Thyroid gland (tissue), 4 donors: ENCODE measurements at regions not wholly inside any gene's neighbourhood (a gene's known extent, or its start where the extent isn't known, plus 50 kb on each side); places are given as distances from the start of the nearest gene placed in this dataset. TPM values are rescaled to one million over a fixed set of nuclear protein-coding genes. Genes with fewer than 3 reads are reported as not detected.

Experiments used
- DNase-seq, 2 donors: peaks; one replicate each; pipeline ENCODE4 v3.0.0-alpha.2; 2019
- H3K27ac ChIP-seq, 3 donors: fragments of 200-600 bp; sonication (generic); 1 replicate in 2 of 3; 2 replicates in 1 of 3; pipeline ENCODE4 v1.5.1; 2016 to 2019; ENCODE audit warnings: mild to moderate bottlenecking in 1 of 3, moderate library complexity in 1 of 3
- H3K27me3 ChIP-seq: fragments of 200-600 bp; sonication (generic); one replicate; pipeline ENCODE4 v1.5.1; 2019
- H3K36me3 ChIP-seq, 2 donors: fragments of 200-600 bp; sonication (generic); one replicate each; pipeline ENCODE4 v1.5.1; 2016 to 2019
- H3K4me1 ChIP-seq, 2 donors: fragments of 200-600 bp; sonication (generic); one replicate each; pipeline ENCODE4 v1.5.1; 2017 to 2019
- H3K4me3 ChIP-seq, 3 donors: fragments of 200-600 bp; sonication (generic); replicated peaks in 1 of 3; 1 replicate in 2 of 3; 2 replicates in 1 of 3; pipeline ENCODE4 v1.5.1; 2016; ENCODE audit warnings: mild to moderate bottlenecking in 1 of 3
- H3K9me3 ChIP-seq: fragments of 200-600 bp; sonication (generic); one replicate; pipeline ENCODE4 v1.5.1; 2017
- POLR2A ChIP-seq, 2 donors: fragments of 450-650 bp; IDR thresholded peaks; one replicate each; pipeline ENCODE4 v1.6.1; 2017; ENCODE audit warnings: antibody characterized with exemption in 2 of 2, mild to moderate bottlenecking in 2 of 2, moderate library complexity in 1 of 2
- WGBS, 2 donors: methylation state at CpG; one replicate each; pipeline ENCODE4 v1.1.5; 2017; 5-methylcytosine and 5-hydroxymethylcytosine counted together
- intact Hi-C: fragments of 100-400 bp; cut with DNase I; formaldehyde crosslinking; loops from one replicate; pipeline ENCODE4 v1.15.1; 2023
- small RNA-seq: library from RNA; depleted of rRNA; stranded (forward); fragments of <200 nt; gene quantifications from one replicate; pipeline ENCODE3, GENCODE V24; 2016
- TF ChIP-seq, protein P1 (sequence below), 6 experiments: fragments of 200-600 bp in 3 of 6; fragments of 450-650 bp in 3 of 6; sonication (generic) in 3 of 6; IDR thresholded peaks; one replicate each; pipeline ENCODE4 v1.5.1; 2016 to 2019; ENCODE audit warnings: antibody characterized with exemption in 6 of 6, mild to moderate bottlenecking in 2 of 6, inconsistent platforms in 1 of 6, moderate library complexity in 1 of 6

DNA sequence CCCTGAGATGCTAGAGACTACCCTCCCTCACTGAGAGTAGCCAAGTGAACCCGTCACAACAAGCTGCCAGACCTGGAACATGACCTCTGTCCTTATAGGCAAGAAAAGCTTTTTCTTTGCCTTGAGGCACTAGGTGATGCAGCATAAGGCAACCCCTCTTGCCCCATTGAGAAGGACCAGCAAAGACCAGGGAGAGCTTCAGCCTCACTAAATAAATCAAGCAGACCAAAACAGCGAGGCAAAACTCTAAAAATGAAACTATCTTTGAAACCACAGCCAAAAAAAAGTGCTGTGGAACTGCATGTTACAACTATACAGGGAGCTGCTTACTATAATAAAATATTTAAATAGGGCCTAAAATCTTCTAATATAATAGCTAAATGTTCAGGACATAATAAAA is 62.6 kb upstream of the FAM83B start:
- Histone ChIP-seq H3K27me3 (no peaks in the 10 kb centered on the region), H3K9me3 (no peaks in the 10 kb centered on the region), H3K36me3 (no peaks in the 10 kb centered on the region), H3K27ac (no peak overlapping the region), H3K4me1 (no peaks in the 10 kb centered on the region), H3K4me3 (no peak overlapping the region)
- no peak for DNase-seq
- intact Hi-C loops, result no loop called here
- TF ChIP-seq POLR2A (IDR thresholded peaks at IDR 0.05), result no peak
- TF ChIP-seq, protein P1, sequence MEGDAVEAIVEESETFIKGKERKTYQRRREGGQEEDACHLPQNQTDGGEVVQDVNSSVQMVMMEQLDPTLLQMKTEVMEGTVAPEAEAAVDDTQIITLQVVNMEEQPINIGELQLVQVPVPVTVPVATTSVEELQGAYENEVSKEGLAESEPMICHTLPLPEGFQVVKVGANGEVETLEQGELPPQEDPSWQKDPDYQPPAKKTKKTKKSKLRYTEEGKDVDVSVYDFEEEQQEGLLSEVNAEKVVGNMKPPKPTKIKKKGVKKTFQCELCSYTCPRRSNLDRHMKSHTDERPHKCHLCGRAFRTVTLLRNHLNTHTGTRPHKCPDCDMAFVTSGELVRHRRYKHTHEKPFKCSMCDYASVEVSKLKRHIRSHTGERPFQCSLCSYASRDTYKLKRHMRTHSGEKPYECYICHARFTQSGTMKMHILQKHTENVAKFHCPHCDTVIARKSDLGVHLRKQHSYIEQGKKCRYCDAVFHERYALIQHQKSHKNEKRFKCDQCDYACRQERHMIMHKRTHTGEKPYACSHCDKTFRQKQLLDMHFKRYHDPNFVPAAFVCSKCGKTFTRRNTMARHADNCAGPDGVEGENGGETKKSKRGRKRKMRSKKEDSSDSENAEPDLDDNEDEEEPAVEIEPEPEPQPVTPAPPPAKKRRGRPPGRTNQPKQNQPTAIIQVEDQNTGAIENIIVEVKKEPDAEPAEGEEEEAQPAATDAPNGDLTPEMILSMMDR (IDR thresholded peaks at IDR 0.05), result no peak
- 76 to 82% methylated on average over 2 of the region's 2 CpGs for WGBS, 2 donors

DNA sequence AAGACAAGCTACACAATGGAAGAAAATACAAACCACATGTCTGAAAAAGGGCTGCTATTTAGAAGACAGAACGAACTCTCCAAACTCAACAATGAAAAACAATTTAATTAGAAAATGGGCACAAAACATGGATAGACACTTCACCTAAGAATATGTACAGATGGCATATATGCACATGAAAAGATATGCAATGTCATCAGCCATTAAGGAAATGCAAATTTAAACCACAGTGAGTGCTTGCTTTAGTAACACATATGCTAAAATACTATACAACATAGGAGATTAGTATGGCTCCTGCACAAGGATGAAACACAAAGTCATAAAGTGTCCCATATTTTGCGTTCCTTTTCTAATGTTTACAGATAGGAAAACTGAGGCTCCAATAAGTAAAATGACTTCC is 60.4 kb upstream of the FAM83B start:
- DNase-seq, result no peak
- intact Hi-C loops, result no loop called here
- Histone ChIP-seq H3K27me3 (no peaks in the 10 kb centered on the region), H3K4me3 (no peak overlapping the region), H3K27ac (no peak overlapping the region), H3K9me3 (no peaks in the 10 kb centered on the region), H3K36me3 (no peaks in the 10 kb centered on the region), H3K4me1 (no peaks in the 10 kb centered on the region)
- TF ChIP-seq POLR2A (IDR thresholded peaks at IDR 0.05), result no peak
- TF ChIP-seq, protein P1 (IDR thresholded peaks at IDR 0.05), result no peak
- 91 to 93% methylated on average over 2 of the region's 2 CpGs for WGBS, 2 donors

DNA sequence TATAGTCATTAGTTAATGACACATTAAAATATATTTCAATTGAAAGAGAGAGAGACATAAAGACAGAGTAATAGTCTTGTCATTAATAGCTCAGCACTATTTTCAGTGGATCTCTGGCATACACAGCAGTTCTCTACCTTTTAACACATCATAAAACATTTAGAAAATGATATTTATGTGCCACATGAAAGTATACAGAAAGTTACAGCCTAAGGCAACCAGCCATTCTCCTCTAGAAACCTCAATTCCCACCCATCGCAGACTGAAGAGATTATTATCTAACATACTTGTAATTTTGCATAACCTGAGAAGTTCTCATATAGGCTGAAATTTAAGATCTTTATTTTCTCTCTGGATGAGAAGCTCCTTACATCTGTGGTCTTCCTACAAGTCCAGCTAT is 58.7 kb upstream of the FAM83B start:
- TF ChIP-seq, protein P1 (IDR thresholded peaks at IDR 0.05), result no peak
- no peak for TF ChIP-seq POLR2A (IDR thresholded peaks at IDR 0.05)
- no peak overlapping the region for H3K4me3 ChIP-seq
- intact Hi-C loops, result no loop called here
- 84 to 91% methylated on average over 1 of the region's 1 CpG for WGBS, 2 donors
- H3K4me1 ChIP-seq, result no peaks in the 10 kb centered on the region
- no peak overlapping the region for H3K27ac ChIP-seq
- H3K27me3 ChIP-seq, result no peaks in the 10 kb centered on the region
- H3K36me3 ChIP-seq, result no peaks in the 10 kb centered on the region
- DNase-seq, result no peak
- no peaks in the 10 kb centered on the region for H3K9me3 ChIP-seq

Small RNAs in the stretch of these regions (small RNA-seq; reads per million reads assigned to genes)
- gene RNU6-1023P, result not detected
